ENCODE measurements at regions not wholly inside any gene's neighbourhood (a gene's known extent, or its start where the extent isn't known, plus 50 kb on each side); places are given as distances from the start of the nearest gene placed in this dataset.

GRCh38 chr13:86606264-86606663 lies 807.0 kb upstream of the SLITRK6 start:
- Histone ChIP-seq H4K8ac (replicated peaks; ENCODE audit: insufficient read length, low read depth, low read length) (no peak overlapping the region), H2AK5ac (ENCODE audit: insufficient read length, low read length) (no peak overlapping the region), H3K23me2 (ENCODE audit: insufficient read length, low read depth, low read length, poor library complexity, severe bottlenecking) (no peaks in the 10 kb centered on the region), H3K14ac (ENCODE audit: insufficient read depth, low read length) (no peak overlapping the region), H2BK5ac (ENCODE audit: insufficient read length, low read length) (no peak overlapping the region), H3K79me2 (ENCODE audit: insufficient read depth, low read length) (no peaks in the 10 kb centered on the region), H3K27ac (ENCODE audit: insufficient read length, low read depth, low read length) (no peak overlapping the region), H3K79me1 (ENCODE audit: insufficient read depth, low read depth, low read length, poor library complexity, severe bottlenecking) (no peaks in the 10 kb centered on the region), H3K27me3 (ENCODE audit: insufficient read depth, low read length) (no peaks in the 10 kb centered on the region), H3K4me1 (ENCODE audit: insufficient read depth, low read length) (no peaks in the 10 kb centered on the region), H4K91ac (ENCODE audit: insufficient read length, low read depth, low read length) (no peak overlapping the region), H3T11ph (ENCODE audit: low read length) (no peak overlapping the region), H2BK12ac (ENCODE audit: insufficient read length, low read depth, low read length) (no peak overlapping the region), H2AFZ (ENCODE audit: low read length) (no peak overlapping the region), H3K4me2 (ENCODE audit: insufficient read depth, insufficient read length, low read length) (no peak overlapping the region), H3K56ac (ENCODE audit: insufficient read length, low read depth, low read length) (no peak overlapping the region), H2BK20ac (ENCODE audit: low read depth, low read length, poor library complexity, severe bottlenecking) (no peak overlapping the region), H3K23ac (ENCODE audit: insufficient read length, low read depth, low read length) (no peak overlapping the region), H3K9ac (ENCODE audit: extremely low read depth, insufficient read length, low read length) (no peak overlapping the region), H4K20me1 (ENCODE audit: control insufficient read depth, insufficient read depth, insufficient read length) (no peaks in the 10 kb centered on the region), H3K4ac (ENCODE audit: low read depth, low read length) (no peak overlapping the region), H4K5ac (ENCODE audit: insufficient read length, low read depth, low read length) (no peak overlapping the region), H3K9me3 (ENCODE audit: control insufficient read depth, low read depth, low read length) (no peaks in the 10 kb centered on the region), H3K18ac (ENCODE audit: insufficient read length, low read depth, low read length) (no peak overlapping the region), H2BK15ac (ENCODE audit: low read depth, low read length) (no peak overlapping the region), H2BK120ac (ENCODE audit: low read depth, low read length, poor library complexity, severe bottlenecking) (no peak overlapping the region)
- Mint-ChIP-seq H3K27ac (no peak overlapping the region), H3K36me3 (ENCODE audit: insufficient read depth in 1 of 3, low read depth in 3 of 3) (no peaks in the 10 kb centered on the region), H3K4me1 (no peaks in the 10 kb centered on the region), H3K4me3 (no peak overlapping the region), H3K9me3 (no peaks in the 10 kb centered on the region), H3K27me3 (ENCODE audit: low read depth) (no peaks in the 10 kb centered on the region)
- TF ChIP-seq CTCF (conservative IDR thresholded peaks at IDR 0.05) = no peak
- no peak for DNase-seq
- WGBS (ENCODE audit: extremely low coverage, insufficient read length, low lambda C conversion rate) = no CpG with 5 or more reads among the region's 2 CpGs

All from H9 (cell line).